DOHH2 (cell line): ENCODE measurements at regions not wholly inside any gene's neighbourhood (a gene's known extent, or its start where the extent isn't known, plus 50 kb on each side); places are given as distances from the start of the nearest gene placed in this dataset.

ENCODE experiments used
- H3F3A ChIP-seq: fragments of 200-600 bp; sonication (generic), shearing (Covaris generic); 2 replicates; pipeline ENCODE4 v1.6.0; 2016; ENCODE audit warnings: antibody characterized with exemption, mild to moderate bottlenecking; ENCODE audit not compliant: control insufficient read depth, insufficient read depth
- H3K27ac ChIP-seq: fragments of 200-600 bp; sonication (generic); 2 replicates; pipeline ENCODE4 v1.5.1; 2014; ENCODE audit warnings: low read depth, mild to moderate bottlenecking, low read length, moderate library complexity
- H3K27me3 ChIP-seq: fragments of 200-600 bp; sonication (generic); 2 replicates; pipeline ENCODE4 v1.6.1; 2014; ENCODE audit warnings: mild to moderate bottlenecking, low read length, mixed read lengths; ENCODE audit not compliant: control insufficient read depth
- H3K36me3 ChIP-seq: fragments of 200-600 bp; sonication (generic); 2 replicates; pipeline ENCODE4 v1.6.1; 2014; ENCODE audit warnings: mild to moderate bottlenecking, low read length, moderate library complexity, mixed read lengths; ENCODE audit not compliant: control insufficient read depth
- H3K4me1 ChIP-seq: fragments of 200-600 bp; sonication (generic); 2 replicates; pipeline ENCODE4 v1.6.1; 2014; ENCODE audit warnings: mild to moderate bottlenecking, low read length, mixed read lengths; ENCODE audit not compliant: control insufficient read depth
- H3K4me2 ChIP-seq: fragments of 200-600 bp; sonication (generic); 2 replicates; pipeline ENCODE4 v1.6.0; 2014; ENCODE audit warnings: mild to moderate bottlenecking, low read length, moderate library complexity
- H3K4me3 ChIP-seq: fragments of 200-600 bp; sonication (generic); 2 replicates; pipeline ENCODE4 v1.5.1; 2014; ENCODE audit warnings: mild to moderate bottlenecking, low read length, mixed read lengths
- H3K79me2 ChIP-seq: fragments of 200-600 bp; sonication (generic); 2 replicates; pipeline ENCODE4 v1.6.1; 2014; ENCODE audit warnings: mild to moderate bottlenecking, low read length, mixed read lengths; ENCODE audit not compliant: control insufficient read depth
- H3K9me2 ChIP-seq: fragments of 200-600 bp; sonication (generic); replicated peaks from 2 replicates; pipeline ENCODE4 v1.6.1; 2014; ENCODE audit warnings: mild to moderate bottlenecking, low read length, mixed read lengths; ENCODE audit not compliant: control insufficient read depth
- H3K9me3 ChIP-seq: fragments of 200-600 bp; sonication (generic); 2 replicates; pipeline ENCODE4 v1.6.1; 2014; ENCODE audit warnings: antibody characterized with exemption, low read length, mixed read lengths; ENCODE audit not compliant: control insufficient read depth, insufficient read depth
- H4K20me1 ChIP-seq: fragments of 200-600 bp; sonication (generic); 2 replicates; pipeline ENCODE4 v1.6.0; 2014; ENCODE audit warnings: low read depth, mild to moderate bottlenecking, antibody characterized with exemption, low read length, moderate library complexity; ENCODE audit not compliant: control insufficient read depth, insufficient read depth
- CTCF ChIP-seq: fragments of 200-600 bp; sonication (generic); IDR thresholded peaks from one replicate; pipeline ENCODE4 v1.5.1; 2014; ENCODE audit warnings: antibody characterized with exemption, mild to moderate bottlenecking, low read depth, low read length; ENCODE audit not compliant: poor library complexity, severe bottlenecking
- EZH2phosphoT487 ChIP-seq: fragments of 200-600 bp; sonication (generic); IDR thresholded peaks from 2 replicates; pipeline ENCODE4 v1.6.1; 2017; ENCODE audit warnings: borderline replicate concordance, mild to moderate bottlenecking, antibody characterized with exemption, low read length, moderate library complexity, mixed read lengths

- H3F3A ChIP-seq = no peaks in the 10 kb centered on the region
- H3K4me3 ChIP-seq = no peak overlapping the region
- no peaks in the 10 kb centered on the region for H3K9me2 ChIP-seq
- no peaks in the 10 kb centered on the region for H3K79me2 ChIP-seq
- no peaks in the 10 kb centered on the region for H3K27me3 ChIP-seq
- no peaks in the 10 kb centered on the region for H3K4me1 ChIP-seq
- peaks cover 7% of the 10 kb centered on the region; the same call in 1 of the 2 replicates for H3K9me3 ChIP-seq
- H3K27ac ChIP-seq = no peak overlapping the region
- no peaks in the 10 kb centered on the region for H4K20me1 ChIP-seq
- H3K36me3 ChIP-seq = no peaks in the 10 kb centered on the region
- no peak overlapping the region for H3K4me2 ChIP-seq
- TF ChIP-seq EZH2phosphoT487 (no peak), CTCF (no peak)
Measured at GRCh38 chr5:82560969-82561368, 282.8 kb upstream of the RPS23 start.

GRCh38 chr5:82560561-82560960, 282.4 kb upstream of the RPS23 start:
- H3F3A ChIP-seq = no peaks in the 10 kb centered on the region
- no peak overlapping the region for H3K4me2 ChIP-seq
- TF ChIP-seq EZH2phosphoT487 (no peak), CTCF (no peak)
- no peaks in the 10 kb centered on the region for H3K36me3 ChIP-seq
- no peak overlapping the region for H3K4me3 ChIP-seq
- no peaks in the 10 kb centered on the region for H3K27me3 ChIP-seq
- H4K20me1 ChIP-seq = no peaks in the 10 kb centered on the region
- no peaks in the 10 kb centered on the region for H3K4me1 ChIP-seq
- peaks cover 7% of the 10 kb centered on the region; the same call in 1 of the 2 replicates for H3K9me3 ChIP-seq
- H3K79me2 ChIP-seq = no peaks in the 10 kb centered on the region
- H3K27ac ChIP-seq = no peak overlapping the region
- no peaks in the 10 kb centered on the region for H3K9me2 ChIP-seq

- Histone ChIP-seq H3K9me3 (no peaks in the 10 kb centered on the region), H3K27me3 (no peaks in the 10 kb centered on the region), H3F3A (no peaks in the 10 kb centered on the region), H3K4me1 (no peaks in the 10 kb centered on the region), H3K9me2 (no peaks in the 10 kb centered on the region), H3K4me3 (no peak overlapping the region), H4K20me1 (no peaks in the 10 kb centered on the region), H3K27ac (no peak overlapping the region), H3K79me2 (no peaks in the 10 kb centered on the region), H3K4me2 (no peak overlapping the region), H3K36me3 (no peaks in the 10 kb centered on the region)
- TF ChIP-seq CTCF (no peak), EZH2phosphoT487 (no peak)
Measured at GRCh38 chr5:82551840-82552385, 273.8 kb upstream of the RPS23 start.

GRCh38 chr5:82551192-82551591, 273.0 kb upstream of the RPS23 start:
- Histone ChIP-seq H3K36me3 (no peaks in the 10 kb centered on the region), H4K20me1 (no peaks in the 10 kb centered on the region), H3F3A (no peaks in the 10 kb centered on the region), H3K4me2 (no peak overlapping the region), H3K9me3 (no peaks in the 10 kb centered on the region), H3K27ac (no peak overlapping the region), H3K9me2 (no peaks in the 10 kb centered on the region), H3K79me2 (no peaks in the 10 kb centered on the region), H3K4me3 (no peak overlapping the region), H3K27me3 (no peaks in the 10 kb centered on the region), H3K4me1 (no peaks in the 10 kb centered on the region)
- TF ChIP-seq CTCF (no peak), EZH2phosphoT487 (no peak)
